ENCODE measurements at regions not wholly inside any gene's neighbourhood (a gene's known extent, or its start where the extent isn't known, plus 50 kb on each side); places are given as distances from the start of the nearest gene placed in this dataset.
"Not testable (repeated sequence)": the region's sequence is repeated elsewhere in the genome, so short reads cannot be mapped to it uniquely, and the experiment has no call there.

DNA sequence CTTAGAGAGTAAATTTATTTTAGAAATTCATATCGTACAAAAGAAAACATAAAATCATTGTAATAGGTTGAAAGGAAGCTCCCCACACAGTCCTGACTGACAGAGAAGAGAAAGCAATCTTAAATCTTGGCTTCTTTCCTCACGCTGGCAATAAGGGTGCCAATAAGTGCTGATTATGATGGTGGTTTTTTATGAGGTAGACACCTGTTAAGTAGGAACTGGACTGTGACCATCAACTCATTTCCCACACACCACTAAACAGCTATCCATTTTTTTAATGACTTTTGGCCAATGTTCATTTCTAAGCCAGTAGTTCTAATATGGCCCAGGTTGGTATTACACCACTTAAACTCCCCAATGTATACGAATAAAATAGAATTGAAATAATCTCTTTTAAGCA, 893.5 kb upstream of the NUDT12 start:
- DNase-seq: no peak

- DNase-seq: no peak
Observed at GRCh38 chr5:104452550-104452949, 890.0 kb upstream of the NUDT12 start.

- DNase-seq: not testable (repeated sequence)
Observed at GRCh38 chr5:104451911-104452310, 889.3 kb upstream of the NUDT12 start.

GRCh38 chr5:104444656-104445055, 882.1 kb upstream of the NUDT12 start:
- DNase-seq: no peak

GRCh38 chr5:104443706-104444105, 881.1 kb upstream of the NUDT12 start:
- DNase-seq: no peak

DNA sequence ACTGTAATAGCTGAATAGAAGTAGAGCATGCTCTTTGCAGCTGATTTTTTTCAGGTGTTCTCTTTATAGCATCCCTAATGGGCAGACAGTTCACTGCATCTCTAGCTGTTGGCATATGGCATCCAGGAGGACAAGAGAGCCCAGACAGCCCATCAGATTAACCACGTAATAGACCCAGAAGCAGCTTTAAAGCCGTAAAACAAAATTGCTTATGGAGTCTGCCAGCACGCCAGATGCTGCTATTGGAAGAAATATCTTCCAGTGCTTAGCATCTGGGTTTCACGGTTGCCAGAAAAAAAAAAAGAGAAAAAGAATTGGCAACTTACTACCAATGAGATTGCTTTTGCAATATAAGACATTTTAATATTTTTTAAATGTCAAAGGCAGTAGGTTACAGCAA, 869.4 kb upstream of the NUDT12 start:
- no peak for DNase-seq

GRCh38 chr5:104431002-104431620, 868.5 kb upstream of the NUDT12 start:
- no peak for DNase-seq

DNA sequence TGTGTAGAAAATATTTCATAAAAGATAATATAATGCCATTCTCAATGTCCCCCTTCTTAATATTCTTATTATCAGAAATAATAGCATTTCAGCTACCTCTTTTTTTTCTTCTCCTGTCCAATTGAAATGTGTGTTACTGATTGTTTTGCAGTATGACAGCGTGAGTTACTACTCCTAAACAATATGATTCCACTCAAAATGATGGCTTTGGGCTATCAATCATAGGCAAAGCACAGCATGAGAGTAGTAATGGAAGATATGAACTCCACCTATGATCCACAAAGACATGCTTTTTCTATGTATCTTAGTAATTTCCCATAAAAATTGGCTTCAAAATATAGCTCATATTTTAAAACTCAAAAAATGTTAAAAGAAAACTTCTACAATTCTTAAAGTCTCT, 867.3 kb upstream of the NUDT12 start:
- DNase-seq: no peak

DNA sequence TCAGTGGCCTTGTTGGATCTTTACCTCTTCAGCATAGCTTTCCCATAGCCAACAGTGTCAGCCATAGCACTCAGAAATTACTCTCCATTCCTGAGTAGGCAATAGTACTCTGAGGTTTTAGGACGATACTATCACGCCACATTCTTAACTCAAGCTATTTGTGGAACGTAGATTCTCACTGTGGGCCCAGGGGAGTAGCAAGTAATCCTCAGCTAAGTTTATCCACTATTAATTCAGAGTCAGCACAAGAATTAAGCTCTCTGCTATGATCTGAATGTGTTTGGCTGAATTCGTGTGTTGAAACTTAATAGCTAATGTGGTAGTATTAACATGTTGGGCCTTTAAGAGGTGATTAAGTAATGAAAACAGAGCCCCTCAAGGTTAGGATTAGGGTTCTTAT, 858.8 kb upstream of the NUDT12 start:
- no peak for DNase-seq

DNA sequence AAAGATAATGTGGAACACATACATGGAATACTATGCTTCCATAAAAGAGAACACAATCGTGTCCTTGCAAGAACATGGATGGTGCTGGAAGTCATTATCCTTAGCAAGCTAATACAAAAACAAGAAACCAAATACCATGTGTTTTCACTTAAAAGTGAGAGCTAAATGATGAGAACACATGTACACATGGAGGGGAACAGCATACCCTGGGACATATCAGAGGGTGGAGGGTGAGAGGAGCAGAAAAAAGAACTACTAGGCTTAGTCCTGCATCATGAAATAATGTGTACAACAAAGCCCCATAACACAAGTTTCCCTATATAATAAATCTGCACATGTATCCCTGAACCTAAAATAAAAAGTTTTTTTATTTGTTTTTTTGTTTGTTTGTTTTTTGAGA, 855.5 kb upstream of the NUDT12 start:
- no peak for DNase-seq

- DNase-seq: no peak
Observed at GRCh38 chr5:104412649-104413240, 850.2 kb upstream of the NUDT12 start.

GRCh38 chr5:104400941-104401340, 838.4 kb upstream of the NUDT12 start:
- no peak for DNase-seq

- DNase-seq: no peak
Observed at GRCh38 chr5:104385906-104386305, 823.3 kb upstream of the NUDT12 start.

DNA sequence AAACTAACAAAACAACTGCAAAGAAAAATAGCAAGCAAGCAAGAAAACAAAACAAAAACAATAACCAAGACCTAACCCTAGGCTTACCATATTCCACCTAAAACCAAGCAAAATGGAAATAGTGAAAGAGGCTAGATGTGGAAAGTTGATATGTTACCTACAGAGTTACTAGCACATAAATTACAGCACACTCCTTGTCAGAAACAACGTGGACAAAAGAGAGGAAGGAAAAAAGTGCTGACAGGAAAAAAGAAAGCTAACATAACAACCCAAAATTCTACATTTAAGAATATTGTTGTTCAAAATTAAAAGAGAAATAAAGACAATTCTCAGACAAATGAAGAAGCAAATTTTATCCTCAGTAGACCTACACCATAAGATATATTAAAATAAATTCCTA, 812.8 kb upstream of the NUDT12 start:
- no peak for DNase-seq

- DNase-seq: no peak
Observed at GRCh38 chr5:104372796-104373195, 810.2 kb upstream of the NUDT12 start.

DNA sequence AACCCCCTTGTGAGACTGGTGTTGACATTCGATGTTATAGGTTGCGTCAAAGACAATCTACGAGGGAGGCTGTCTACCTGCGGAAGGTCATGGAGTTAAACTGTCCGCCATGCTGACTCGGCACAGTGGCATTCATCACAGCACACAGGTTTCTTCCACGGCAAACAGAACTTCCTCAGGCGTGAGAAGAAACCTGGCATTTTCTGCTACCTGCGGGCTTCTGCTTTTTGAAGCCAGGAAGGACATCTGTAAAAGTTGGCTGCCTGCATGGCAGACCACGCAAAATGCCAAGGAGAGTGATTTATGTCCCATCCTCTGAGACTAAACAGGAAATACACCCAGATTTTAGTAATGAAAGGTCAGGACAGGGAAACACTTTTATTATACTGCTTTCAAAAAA, 809.8 kb upstream of the NUDT12 start:
- DNase-seq: no peak

DNA sequence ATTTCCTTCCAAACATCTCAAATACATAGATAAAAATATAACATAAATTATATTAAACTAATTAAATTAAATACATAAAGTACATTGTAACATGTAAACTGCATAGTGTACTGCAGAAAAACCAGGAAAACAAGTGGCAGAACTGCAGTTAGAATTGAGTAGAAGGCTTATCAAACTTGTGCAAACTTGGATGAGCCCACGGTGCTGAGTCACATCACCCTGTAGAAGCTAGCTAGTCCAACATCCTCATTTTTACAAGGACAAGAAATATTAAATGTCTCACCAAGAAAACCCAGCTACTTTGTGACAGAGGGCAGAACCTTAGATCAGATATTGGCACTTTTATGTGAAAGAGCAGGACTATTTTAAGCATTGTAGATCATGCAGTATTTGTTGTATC, 807.9 kb upstream of the NUDT12 start:
- DNase-seq: no peak

DNA sequence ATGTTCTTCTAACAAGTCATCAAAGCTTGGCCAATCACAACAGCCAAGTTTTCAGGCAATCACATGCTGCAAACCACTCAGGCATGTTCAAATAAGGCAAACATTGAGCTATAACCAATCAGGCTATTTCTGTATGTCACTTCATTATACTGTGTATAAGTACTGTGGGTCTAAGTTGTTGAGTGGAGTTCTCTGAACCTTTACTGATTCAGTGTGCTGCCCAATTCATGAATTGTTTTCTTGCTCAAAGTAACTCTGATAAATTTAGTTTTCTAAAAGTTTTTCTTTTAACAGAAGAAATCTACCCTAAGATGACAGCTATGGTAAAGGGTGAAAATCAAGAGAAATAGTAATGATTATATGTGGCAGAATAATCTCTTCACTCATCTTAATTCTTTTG, 805.4 kb upstream of the NUDT12 start:
- no peak for DNase-seq

GRCh38 chr5:104363567-104363966, 801.0 kb upstream of the NUDT12 start:
- no peak for DNase-seq

- DNase-seq: no peak
Observed at GRCh38 chr5:104361932-104362331, 799.3 kb upstream of the NUDT12 start.

DNA sequence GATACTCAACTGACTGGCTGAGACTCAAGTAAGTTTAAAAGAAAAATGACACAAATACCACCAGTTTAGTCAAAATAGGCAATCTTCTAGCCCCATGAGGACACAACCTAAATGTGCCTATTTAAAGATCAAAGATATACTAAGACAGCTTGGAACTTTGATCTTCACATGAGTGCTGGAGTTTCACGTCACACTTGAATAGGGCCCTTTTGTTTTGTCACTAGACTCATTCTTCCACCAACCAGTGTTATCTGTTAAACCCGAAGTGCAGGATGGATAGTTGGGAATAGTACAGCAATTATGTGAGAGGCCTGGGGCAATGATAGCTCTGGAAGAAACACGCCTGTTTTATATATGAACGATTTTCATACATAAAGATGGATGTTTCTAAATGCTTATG, 792.8 kb upstream of the NUDT12 start:
- DNase-seq: no peak

- DNase-seq: no peak
Observed at GRCh38 chr5:104353371-104353770, 790.8 kb upstream of the NUDT12 start.

GRCh38 chr5:104352954-104353353, 790.4 kb upstream of the NUDT12 start:
- no peak for DNase-seq

DNA sequence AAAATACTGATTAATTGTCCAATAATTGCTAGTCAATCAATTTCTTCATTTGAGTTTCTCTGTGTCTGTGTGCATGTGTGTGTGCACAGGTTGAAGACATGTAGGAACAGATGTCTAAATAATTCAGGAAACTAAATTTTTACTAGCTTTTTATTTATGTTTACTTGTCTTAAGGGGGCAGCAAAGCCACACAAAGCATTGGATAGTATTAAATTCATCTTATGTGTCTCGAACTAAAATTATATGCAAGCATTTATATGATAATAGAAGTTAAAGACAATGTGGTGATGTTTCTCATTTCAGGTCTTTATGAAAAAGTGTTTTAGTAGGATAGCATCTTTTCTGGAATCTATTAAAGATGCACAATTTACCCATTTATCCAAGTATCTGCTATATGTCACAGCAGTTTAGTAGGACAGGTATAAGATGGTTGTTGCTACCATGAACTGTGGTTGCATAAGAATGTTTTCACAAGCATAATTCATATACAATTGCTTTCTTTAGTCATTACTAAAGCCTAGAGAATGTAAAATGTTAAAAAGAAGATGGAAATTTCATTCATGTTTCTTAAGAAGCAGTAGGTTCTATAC, 784.6 kb upstream of the NUDT12 start:
- no peak for DNase-seq
